GM12878 (cell line): ENCODE measurements at regions not wholly inside any gene's neighbourhood (a gene's known extent, or its start where the extent isn't known, plus 50 kb on each side); places are given as distances from the start of the nearest gene placed in this dataset.

Experiments
- BACH1 ChIP-seq: fragments of 450-650 bp; IDR thresholded peaks from 2 replicates; pipeline ENCODE4 v1.6.1; 2017; ENCODE audit warnings: mild to moderate bottlenecking, borderline replicate concordance
- CEBPB ChIP-seq, 2 experiments: fragments of 150-350 bp in 1 of 2; IDR thresholded peaks; 2 replicates each; pipeline ENCODE4 v1.6.1; 2012 to 2014; ENCODE audit warnings: low read depth in 2 of 2, low read length in 2 of 2, borderline replicate concordance in 1 of 2, inconsistent platforms in 1 of 2
- CHD2 ChIP-seq: IDR thresholded peaks from 2 replicates; pipeline ENCODE4 v1.6.1; 2011; ENCODE audit warnings: low read depth, low read length, improper control_type of control experiment, borderline replicate concordance
- CREB1 ChIP-seq: IDR thresholded peaks from 2 replicates; pipeline ENCODE4 v1.6.1; 2012; ENCODE audit warnings: low read depth, mild to moderate bottlenecking, inconsistent platforms
- EP300 ChIP-seq, 2 experiments: fragments of 150-350 bp in 1 of 2; IDR thresholded peaks; 2 replicates each; pipeline ENCODE4 v1.6.1; 2011 to 2012; ENCODE audit warnings: low read depth in 2 of 2, low read length in 2 of 2, borderline replicate concordance in 1 of 2, improper control_type of control experiment in 1 of 2, inconsistent platforms in 1 of 2; ENCODE audit not compliant: control insufficient read depth in 1 of 2
- FOS ChIP-seq: IDR thresholded peaks from 3 replicates; pipeline ENCODE4 v1.6.1; 2011; ENCODE audit warnings: borderline replicate concordance; ENCODE audit not compliant: insufficient read length; ENCODE audit errors: extremely low read depth
- MTA3 ChIP-seq: IDR thresholded peaks from 2 replicates; pipeline ENCODE4 v1.6.1; 2012; ENCODE audit warnings: low read length, inconsistent platforms, borderline replicate concordance
- TAF1 ChIP-seq: IDR thresholded peaks from 2 replicates; pipeline ENCODE4 v1.6.1; 2011; ENCODE audit warnings: mild to moderate bottlenecking, low read depth, low read length, borderline replicate concordance
- TCF12 ChIP-seq: IDR thresholded peaks from 2 replicates; pipeline ENCODE4 v1.6.1; 2011; ENCODE audit warnings: low read depth, mild to moderate bottlenecking, low read length
- YY1 ChIP-seq: IDR thresholded peaks from 2 replicates; pipeline ENCODE4 v1.6.1; 2011; ENCODE audit warnings: low read depth, mild to moderate bottlenecking, low read length
- ZBTB11 ChIP-seq: fragments of 450-650 bp; formaldehyde crosslinking; IDR thresholded peaks from 2 replicates; pipeline ENCODE4 v1.5.0; 2022; ENCODE audit warnings: mild to moderate bottlenecking, missing genetic modification characterization
- TF ChIP-seq, protein P1 (sequence below), 3 experiments: IDR thresholded peaks in 2 of 3; conservative IDR thresholded peaks in 1 of 3; 2 replicates each; pipeline ENCODE4 v1.5.1; 2011; ENCODE audit warnings: low read depth in 3 of 3, low read length in 3 of 3, mild to moderate bottlenecking in 3 of 3, control low read depth in 2 of 3, moderate library complexity in 2 of 3, inconsistent platforms in 1 of 3, mixed read lengths in 1 of 3; ENCODE audit not compliant: control insufficient read depth in 2 of 3, insufficient read depth in 1 of 3; ENCODE audit errors: extremely low read depth in 1 of 3

DNA sequence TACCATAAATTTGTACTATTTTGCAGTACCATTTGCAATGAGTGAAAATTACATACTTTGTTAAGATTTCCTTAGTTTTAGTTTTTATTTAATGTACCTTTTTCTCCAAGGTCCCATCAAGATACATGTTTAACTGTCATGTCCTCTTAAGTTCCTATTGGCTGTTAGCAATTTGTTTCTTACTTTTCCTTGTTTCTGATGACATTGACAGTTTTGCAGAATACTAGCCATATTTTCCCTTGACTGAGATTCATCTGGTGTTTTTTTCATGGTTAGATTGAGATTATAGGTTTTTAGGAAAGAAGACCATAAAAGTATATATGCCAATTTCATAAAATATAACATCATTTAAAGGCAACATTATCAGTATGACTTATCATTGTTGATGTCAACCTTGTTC, 376.8 kb upstream of the STEAP1 start:
- no peak for TF ChIP-seq FOS
- TF ChIP-seq, protein P1, sequence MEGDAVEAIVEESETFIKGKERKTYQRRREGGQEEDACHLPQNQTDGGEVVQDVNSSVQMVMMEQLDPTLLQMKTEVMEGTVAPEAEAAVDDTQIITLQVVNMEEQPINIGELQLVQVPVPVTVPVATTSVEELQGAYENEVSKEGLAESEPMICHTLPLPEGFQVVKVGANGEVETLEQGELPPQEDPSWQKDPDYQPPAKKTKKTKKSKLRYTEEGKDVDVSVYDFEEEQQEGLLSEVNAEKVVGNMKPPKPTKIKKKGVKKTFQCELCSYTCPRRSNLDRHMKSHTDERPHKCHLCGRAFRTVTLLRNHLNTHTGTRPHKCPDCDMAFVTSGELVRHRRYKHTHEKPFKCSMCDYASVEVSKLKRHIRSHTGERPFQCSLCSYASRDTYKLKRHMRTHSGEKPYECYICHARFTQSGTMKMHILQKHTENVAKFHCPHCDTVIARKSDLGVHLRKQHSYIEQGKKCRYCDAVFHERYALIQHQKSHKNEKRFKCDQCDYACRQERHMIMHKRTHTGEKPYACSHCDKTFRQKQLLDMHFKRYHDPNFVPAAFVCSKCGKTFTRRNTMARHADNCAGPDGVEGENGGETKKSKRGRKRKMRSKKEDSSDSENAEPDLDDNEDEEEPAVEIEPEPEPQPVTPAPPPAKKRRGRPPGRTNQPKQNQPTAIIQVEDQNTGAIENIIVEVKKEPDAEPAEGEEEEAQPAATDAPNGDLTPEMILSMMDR (IDR thresholded peaks at IDR 0.05 in 2 of 3, conservative IDR thresholded peaks at IDR 0.05 in 1 of 3; ENCODE audit: control insufficient read depth in 2 of 3, extremely low read depth in 1 of 3, insufficient read depth in 1 of 3, low read depth in 3 of 3, low read length in 3 of 3): no peak
- no peak for TF ChIP-seq ZBTB11
- no peak for TF ChIP-seq CREB1
- TF ChIP-seq CHD2: no peak
- no peak for TF ChIP-seq TAF1
- no peak for TF ChIP-seq EP300 (IDR thresholded peaks at IDR 0.05; ENCODE audit: borderline replicate concordance in 1 of 2, control insufficient read depth in 1 of 2, low read depth in 2 of 2, low read length in 2 of 2)
- TF ChIP-seq CEBPB (IDR thresholded peaks at IDR 0.05; ENCODE audit: borderline replicate concordance in 1 of 2, low read depth in 2 of 2, low read length in 2 of 2): no peak
- no peak for TF ChIP-seq YY1
- TF ChIP-seq MTA3: no peak
- TF ChIP-seq BACH1: no peak
- TF ChIP-seq TCF12: no peak
